K562 (cell line): ENCODE measurements at regions not wholly inside any gene's neighbourhood (a gene's known extent, or its start where the extent isn't known, plus 50 kb on each side); places are given as distances from the start of the nearest gene placed in this dataset.

Experiments
- EZH2 ChIP-seq: IDR thresholded peaks from 2 replicates; pipeline ENCODE4 v1.6.1; 2012; ENCODE audit warnings: low read depth, mild to moderate bottlenecking, inconsistent platforms, low read length, borderline replicate concordance
- POLR2AphosphoS5 ChIP-seq: IDR thresholded peaks from 2 replicates; pipeline ENCODE4 v1.6.1; 2011; ENCODE audit warnings: mild to moderate bottlenecking, low read depth, low read length, moderate library complexity; ENCODE audit not compliant: control insufficient read depth, insufficient read depth

- TF ChIP-seq EZH2 (no peak), POLR2AphosphoS5 (no peak)
Observed at GRCh38 chr4:133839326-133839725, 362.3 kb downstream of the PABPC4L start.
